ENCODE measurements at regions not wholly inside any gene's neighbourhood (a gene's known extent, or its start where the extent isn't known, plus 50 kb on each side); places are given as distances from the start of the nearest gene placed in this dataset.
A peak's percentile ranks its signal among the peaks of the same experiment; 100 is the strongest.
"Not testable (repeated sequence)": the region's sequence is repeated elsewhere in the genome, so short reads cannot be mapped to it uniquely, and the experiment has no call there.

DNA sequence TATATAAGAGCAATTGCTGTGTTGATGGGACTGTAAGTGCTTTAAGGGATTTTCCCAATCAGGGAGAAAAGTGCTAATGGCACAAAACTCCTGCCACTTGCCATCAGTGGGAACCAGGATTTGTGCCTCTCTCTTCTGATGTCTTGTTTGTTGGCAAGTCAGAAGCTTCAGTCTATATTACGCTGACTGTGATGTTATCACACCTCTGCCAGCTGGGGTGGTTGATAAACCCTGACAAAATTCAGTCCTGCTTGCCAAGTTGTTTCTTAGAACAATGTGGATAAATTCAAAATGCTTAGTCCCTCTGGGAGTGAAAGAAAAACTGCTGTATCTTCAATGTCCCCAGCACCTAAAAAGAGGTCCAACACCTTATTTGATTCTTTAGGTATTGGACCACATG, 161.4 kb upstream of the FBXL7 start:
- DNase-seq, result no peak

DNA sequence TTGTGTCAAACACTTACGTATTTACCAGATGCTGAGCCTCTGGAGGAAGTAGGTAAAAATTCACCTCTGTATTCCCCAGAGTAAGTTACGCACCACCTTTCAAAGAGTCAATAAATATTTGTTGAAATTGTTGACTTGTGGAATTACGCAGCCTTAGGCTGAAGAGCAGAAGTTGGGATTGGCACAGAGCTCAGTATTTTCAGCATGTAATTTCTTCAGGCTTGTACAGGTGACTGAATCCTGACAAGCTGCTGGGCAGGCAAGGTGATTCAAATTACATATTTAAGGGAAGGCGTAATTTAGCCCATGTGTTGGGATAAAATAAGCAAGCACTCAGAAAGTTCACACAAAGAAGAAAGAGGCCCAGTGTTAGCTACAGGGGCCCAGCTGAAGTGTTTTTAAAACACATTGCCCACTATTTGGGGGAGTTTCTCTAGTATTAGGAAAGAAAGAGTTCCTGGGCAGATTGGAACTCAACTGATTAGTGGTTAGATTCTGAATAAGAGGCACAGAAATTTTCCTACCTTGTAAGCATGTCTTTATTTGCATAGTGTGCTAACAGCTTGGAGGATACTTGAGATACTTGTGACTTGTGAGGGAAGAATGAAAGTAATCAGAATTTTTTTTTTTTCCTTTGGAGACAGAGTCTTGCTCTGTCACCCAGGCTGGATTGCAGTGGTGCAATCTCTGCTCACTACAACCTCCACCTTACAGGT, 165.3 kb upstream of the FBXL7 start:
- DNase-seq, result no peak

DNA sequence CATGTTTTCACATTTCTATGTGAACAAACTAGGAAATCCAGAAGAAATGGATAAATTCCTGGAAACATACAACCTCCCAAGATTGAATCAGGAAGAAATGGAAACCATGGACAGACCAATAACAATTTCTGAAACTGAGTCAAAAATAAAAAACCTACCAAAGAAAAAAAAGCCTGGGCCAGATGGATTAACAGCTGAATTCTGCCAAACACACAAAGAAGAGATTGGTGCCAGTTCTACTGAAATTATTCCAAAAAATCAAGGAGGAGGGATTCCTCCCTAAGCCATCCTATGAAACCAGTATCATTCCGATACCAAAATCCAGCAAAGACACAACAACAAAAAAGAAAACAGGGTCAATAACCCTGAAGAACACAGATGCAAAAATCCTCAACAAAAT, 166.9 kb upstream of the FBXL7 start:
- DNase-seq, result no peak

DNA sequence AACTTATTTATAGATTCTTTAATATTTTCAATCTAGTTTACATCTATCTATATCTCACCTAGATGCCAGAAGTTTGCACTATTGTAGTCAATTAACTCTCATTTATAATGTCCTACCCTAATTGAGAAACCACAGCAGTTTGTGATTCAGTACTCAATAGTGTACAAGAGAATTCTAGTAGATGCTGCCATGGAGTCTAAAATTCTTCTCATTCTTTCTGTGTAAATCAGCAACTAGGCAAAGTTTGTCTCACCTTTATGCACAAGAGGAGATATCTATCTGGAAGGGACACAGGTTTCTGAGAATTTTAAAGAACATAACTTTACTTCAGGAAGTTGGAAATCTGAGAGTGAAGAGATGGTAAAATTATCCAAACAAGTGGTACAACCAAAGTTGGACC, 173.0 kb upstream of the FBXL7 start:
- DNase-seq, result no peak

DNA sequence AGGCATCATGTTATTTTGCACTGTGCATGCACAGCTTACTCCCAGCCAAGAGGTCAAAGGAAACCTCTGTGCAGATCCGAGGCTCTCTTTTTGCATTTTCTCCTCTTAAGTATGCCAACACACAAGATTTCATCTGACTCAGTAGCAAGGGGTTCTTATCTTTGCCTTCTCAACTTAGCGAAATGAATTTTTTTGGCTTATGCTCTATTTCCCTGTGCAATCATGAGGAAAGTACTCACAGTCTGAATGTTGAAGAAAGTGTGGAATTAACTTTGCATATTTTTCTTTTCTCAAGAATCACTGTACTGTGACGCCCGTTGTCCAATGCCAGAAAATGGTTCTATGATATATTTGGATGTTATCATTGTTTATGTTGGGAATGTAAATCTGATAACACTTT, 173.5 kb upstream of the FBXL7 start:
- DNase-seq, result no peak

DNA sequence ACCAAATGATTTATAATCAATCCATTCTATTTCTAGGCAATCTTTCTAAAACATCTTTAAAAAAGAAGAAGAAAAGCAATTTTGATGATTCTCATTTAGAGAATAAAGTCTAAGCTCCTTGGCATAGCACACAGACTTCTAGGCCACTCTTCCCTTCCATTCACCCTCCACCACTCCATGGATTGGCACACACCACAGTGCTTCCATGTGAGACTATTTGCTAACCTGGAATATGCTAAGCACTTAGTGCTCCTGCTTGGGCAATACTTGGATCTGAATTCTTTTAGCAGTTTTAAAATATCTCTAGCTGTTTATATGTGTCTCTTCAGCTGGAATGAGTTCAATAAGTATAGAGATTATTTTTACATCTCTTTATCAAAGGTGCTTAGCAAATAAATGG, 177.6 kb upstream of the FBXL7 start:
- no peak for DNase-seq

DNA sequence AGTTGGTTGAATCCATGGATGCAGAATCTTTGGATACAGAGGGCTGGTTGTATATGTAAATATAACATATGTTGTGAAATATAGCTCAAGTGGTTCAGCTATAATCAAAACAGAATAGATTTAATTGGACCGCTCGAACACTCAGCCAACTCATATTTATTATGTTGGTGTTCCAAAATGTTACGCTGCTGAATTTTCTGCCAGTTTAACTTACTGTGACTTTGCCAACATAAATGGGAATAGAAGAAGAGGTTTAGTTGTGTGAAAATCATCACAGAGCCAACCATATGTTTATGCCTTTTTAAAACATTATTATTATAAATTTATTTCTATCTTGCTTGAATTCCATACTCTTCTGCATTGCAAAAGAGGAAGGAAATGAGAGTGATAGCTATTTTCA, 178.2 kb upstream of the FBXL7 start:
- peak; percentile 7 for DNase-seq

DNA sequence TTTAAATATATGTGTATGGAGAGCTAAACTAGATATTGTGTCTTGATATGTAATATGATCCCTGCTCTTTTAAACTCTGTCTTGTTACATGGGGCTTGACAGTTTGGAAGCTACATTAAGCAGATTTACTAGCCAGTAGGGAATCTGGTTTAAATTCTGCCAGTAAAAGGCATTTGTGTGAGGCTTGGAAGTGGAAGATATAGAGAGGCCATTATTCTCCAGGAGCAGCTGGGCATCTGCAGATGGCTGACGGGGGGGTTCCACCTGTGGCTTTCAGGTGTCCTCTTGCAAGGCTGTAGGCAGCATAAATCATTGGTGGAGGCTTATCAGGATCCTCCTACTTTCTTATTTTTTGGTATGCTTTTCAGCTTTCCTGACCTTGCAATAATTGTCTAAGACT, 179.1 kb upstream of the FBXL7 start:
- peak; percentile 14 for DNase-seq

DNA sequence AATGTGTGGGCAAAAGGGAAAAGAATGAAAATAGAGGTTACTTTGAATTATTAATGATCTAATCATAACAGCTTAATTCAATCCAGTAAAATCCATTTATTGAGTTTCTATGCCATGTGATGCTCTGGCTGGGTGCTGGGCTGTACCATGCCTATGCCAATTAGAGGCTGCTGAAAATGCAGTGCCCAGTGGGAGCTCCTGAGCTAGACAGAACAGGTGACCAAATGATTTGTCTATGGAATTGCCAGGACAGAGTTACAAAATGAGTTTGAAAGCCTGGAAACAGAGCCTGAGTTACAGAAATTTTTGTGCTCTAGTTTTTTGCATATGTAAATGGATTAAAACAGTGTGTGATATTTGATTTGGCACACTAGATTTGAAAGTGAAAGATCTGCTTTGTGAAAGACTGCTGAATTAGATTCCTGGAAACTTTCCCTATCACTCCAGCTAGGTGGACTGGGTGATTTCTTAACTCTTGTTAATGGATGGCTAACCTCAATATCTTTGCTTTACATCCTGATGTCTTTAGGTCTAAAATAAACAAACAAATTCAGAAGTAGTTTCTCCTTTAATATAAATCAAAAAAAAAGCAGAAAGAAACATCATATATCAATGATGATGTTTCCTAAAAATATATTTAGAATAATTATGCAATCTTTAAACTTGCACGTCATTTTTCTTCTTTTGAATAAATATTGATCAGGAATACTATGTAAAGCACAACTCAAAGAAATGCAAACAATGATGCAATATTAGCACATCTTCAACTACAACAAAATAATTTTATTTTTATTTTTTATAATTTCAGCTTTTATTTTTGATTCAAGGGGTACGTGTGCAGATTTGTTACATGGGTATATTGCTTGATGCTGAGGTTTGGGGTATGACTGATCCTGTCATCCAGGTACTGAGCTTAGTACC, 194.8 kb upstream of the FBXL7 start:
- no peak for DNase-seq

DNA sequence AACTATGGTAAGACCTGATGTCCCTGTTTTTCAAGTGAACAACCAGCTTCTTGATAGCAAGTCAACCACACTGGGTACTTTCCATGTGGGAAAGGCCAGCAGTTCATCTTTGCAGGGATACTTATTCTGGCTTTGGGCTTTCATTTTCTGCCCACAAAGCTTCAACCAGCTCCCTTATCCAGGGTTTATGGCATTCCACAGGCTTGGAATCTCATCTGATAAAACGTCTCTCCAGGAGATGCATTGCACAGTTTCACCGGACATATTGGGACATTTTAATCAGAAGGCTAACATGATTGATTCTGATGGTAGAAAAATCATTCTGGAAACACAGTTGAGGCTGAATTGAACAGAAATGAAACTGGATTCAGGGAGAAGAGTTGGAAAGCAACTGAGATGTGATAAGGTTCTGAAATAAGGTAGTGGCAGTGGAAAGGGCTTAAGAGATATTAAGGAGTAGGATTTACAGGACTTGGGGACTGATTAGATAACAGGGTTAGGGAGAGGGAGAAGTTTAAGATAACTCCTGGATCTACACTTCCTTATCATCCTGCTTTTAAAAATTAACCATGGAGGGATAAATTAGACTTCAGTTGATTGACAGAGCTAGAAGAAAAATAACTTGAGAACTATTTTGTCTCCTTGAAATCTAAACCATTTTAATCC, 195.8 kb upstream of the FBXL7 start:
- no peak for DNase-seq

DNA sequence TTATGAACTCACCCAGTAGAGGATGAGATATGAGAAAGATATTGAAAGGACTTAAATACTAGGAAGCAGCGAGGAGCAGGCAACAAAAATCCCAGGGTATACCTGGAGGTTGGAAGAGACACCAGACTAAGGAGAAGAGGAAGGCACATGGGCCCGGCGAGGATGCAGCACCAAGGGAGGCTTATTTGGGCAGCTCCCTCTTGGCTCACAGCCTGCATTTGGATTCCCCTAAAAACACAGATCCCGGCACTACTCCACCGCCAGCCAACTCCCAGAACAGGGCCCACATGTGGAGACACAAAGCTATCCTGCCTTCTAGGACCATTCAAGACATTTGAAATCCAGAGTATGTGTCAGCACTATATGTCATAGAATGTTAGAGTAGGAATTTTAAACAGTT, 199.8 kb upstream of the FBXL7 start:
- DNase-seq, result no peak

DNA sequence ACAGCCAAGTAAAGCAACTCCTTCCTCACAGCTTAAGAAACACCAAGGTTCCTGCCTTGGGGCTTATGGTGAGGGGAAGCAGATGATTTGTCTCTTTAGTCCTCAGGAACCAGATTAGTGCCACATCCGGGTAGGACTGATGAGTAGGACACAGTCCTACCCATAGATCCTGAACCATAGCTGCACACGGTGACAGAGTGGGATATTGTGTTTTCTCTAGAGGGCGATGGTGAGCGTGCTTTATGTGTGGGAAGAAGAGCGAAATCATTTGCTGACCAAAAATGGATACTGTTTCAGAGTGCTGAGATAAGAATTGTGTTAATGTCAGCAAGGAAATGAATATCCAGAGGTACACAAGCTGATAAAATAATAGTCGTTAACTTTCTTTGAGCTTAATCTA, 209.0 kb upstream of the FBXL7 start:
- DNase-seq, result no peak

DNA sequence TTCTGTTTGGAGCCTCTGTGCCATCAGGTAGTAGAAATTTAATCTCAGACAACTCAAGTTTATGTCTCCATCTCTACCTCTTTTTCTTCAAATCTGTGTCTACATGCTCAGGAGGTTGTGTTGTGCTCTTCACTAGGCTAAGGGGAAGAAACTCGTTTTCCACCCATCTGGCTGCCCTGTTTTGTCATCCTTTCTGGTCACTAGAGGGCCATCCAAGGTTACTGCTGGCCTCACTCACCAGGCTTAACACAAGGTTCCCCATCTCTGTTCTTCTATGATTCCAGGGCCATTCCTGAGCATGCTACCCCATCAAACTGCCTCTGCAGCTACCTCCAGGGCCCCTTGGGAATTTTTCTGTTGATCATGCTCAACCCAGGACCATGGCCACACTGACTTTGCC, 213.3 kb upstream of the FBXL7 start:
- no peak for DNase-seq

DNA sequence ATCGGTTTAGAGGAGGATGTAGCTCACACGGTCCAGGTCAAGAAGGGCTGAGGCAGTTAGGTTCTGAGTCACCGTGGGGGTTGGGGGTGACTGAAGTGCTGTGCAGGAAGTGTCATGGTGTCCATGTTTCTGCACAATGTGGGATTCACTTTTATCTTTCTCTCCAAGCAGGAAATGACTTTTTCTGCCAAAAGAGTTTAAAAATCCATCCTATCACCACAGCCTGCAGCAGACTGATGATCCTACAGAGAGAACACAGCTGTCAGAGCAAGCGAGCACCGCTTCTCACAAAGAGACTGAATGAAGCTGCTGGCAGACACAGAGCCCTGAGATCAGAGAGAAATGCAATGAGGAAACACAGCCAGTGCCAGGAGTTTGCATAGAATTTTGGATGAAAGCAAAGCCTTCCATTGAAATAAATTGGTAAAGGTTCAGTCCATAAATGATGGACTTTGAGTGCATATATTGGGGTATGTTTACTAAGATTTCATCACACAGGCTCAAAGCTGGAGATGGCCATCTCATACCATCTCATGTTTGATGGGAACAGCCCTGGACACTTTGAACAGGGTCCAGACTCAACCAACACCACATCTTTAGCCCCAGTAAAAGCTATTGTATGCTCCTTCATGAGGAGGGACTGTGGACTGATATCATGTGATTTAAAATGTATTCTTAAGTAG, 213.9 kb upstream of the FBXL7 start:
- DNase-seq, result peak; percentile 64

DNA sequence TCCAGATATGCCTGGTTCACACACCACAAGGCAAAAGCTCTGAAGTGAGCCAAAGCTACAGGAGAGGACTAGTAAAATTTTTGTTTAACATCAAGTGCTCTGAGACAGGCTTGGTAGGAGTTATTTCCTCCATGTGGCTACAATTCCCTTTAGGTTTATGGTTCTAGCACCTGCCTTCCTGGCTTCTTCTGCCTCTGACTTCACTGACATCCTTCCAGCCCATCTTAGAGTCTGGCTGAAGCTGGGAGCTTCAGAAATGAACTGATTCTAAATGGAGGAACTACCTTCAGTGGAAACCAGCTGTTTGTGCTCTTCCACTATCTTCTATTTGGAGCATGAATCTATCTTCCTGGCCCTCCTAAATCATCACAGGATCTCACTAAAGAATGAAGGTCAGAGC, 215.3 kb upstream of the FBXL7 start:
- DNase-seq, result no peak

DNA sequence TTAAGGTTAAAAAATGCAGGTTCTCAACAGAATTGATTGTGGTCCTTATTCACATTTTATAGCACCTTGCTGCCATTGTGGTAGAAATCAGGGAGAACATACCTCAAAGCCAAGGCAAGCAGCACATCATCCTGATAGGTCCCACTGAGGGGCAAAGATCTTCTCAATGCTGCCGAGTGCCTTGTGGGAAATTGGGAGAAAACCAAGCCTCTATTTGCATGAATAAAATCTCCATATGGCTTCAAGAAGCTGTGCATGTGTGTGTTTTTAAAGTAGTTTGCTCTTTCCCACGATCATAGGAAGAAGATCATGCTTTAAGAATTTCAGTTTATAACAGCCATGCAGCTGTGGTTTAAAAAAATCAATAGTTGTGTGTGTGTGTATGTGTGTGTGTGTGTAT, 216.9 kb upstream of the FBXL7 start:
- peak; percentile 38 for DNase-seq

DNA sequence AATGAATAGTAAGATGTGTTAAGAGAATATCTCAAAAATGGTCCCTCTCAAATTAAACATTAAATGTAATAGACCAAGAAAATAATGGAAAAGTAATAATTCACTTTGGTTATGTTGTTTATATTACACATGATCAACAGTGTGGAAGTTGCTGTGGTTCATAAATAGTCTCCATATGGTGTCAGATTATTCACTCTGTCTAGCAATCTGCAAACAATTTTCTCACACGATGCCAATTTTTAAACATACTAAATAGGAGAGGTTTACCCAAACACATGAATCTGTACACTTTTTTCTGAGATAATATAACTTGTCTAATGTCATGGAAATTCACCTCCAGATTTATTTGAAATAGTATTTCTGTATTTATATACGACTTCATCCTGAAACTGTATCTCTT, 217.4 kb upstream of the FBXL7 start:
- DNase-seq, result no peak

DNA sequence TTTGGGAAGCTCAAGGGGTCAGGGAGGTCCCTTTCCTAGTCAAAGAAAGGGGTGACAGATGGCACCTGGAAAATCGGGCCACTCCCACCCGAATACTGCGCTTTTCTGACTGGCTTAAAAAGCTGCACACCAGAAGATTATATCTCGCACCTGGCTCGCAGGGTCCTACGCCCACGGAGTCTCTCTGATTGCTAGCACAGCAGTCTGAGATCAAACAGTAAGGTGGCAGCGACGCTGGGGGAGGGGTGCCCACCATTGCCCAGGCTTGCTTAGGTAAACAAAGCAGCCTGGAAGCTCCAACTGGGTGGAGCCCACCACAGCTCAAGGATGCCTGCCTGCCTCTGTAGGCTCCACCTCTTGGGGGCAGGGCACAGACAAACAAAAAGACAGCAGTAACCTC, 228.4 kb upstream of the FBXL7 start:
- DNase-seq, result not testable (repeated sequence)

DNA sequence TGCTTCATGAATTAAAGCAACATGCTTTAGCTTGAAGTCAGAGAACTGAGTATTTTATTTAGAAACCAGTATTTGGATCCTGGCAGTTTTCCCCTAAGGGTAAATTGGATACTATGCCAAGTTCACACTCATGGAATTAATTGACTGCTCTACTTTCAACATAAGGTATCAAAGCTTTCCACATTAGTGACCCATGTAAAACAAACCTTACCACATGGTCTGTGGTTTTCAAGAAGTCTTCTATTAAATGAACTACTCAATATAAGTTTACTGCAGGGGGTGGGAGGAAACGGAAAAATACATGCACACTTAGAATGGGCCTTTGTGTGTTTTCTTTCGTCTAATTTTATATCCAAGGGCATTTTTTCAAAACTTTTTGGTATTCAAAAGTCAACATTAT, 232.0 kb upstream of the FBXL7 start:
- DNase-seq, result no peak

DNA sequence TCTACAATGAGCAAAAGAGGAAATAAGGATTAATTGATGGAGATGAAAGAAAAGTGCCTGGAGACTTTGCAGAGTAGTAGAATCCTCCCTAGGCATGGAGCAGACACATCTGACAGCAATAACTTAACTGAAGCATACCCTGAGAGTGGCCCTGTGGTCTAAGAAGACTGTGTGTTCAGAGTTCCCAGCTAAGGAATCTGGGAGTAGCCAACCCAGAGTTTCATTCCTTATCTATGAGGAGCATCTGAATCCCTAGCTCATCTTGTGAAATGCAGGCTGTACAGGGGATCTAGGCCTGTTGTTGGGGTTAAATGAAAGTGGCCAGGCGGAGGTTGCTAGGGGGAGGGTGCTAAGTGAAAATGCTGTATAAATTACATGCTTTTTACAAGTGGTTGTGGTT, 233.1 kb upstream of the FBXL7 start:
- DNase-seq, result no peak

DNA sequence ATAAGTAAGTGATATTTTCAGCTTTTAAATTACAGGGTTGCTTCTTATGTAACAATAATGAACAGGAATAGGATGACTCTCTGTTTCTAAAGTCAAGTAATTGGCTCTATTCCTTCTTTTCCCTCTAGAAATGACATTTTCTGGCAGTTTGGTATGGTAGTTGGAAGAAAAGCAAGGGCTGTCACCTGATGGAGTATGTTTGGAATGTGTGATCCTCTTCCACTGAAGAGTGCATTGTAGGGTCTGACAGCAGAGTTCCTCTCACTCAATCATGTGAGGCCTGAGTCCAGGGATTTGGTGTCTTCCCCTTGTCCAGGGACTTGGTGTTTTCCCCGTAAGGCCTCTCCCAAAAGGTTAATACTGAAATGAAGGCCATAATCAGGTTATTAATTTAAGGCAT, 233.8 kb upstream of the FBXL7 start:
- DNase-seq, result no peak

DNA sequence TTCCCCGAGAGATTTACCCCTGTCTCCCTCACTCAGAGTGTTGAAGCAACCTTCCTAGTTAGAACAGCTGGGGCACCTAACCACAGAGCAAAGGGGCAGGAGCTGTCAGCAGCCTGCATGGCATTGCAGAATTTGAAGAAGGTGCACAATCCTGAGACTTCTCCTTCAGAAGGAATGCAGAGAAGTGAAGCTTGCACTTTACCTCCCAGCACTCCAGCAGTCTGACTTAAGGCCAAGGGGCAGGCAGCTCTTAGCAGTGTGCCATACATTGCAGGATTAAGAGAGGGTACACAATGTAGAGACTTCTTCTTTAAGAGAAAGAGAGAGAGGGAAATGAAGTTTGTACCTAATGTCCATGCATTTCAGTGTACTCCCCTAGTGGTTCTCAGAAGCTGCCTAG, 236.0 kb upstream of the FBXL7 start:
- DNase-seq, result no peak

All from muscle of arm (tissue), 1 donor.